Chondrocyte (in vitro differentiated cells): ENCODE measurements at regions not wholly inside any gene's neighbourhood (a gene's known extent, or its start where the extent isn't known, plus 50 kb on each side); places are given as distances from the start of the nearest gene placed in this dataset.
"Not testable (repeated sequence)": the region's sequence is repeated elsewhere in the genome, so short reads cannot be mapped to it uniquely, and the experiment has no call there.

Source experiments
- DNase-seq: peaks from one replicate; pipeline ENCODE4 v3.0.0; 2021; ENCODE audit warnings: mixed read lengths, low spot score
- H3K27ac Mint-ChIP-seq: one replicate; pipeline ENCODE4 v1.8.0; 2021; ENCODE audit warnings: mild to moderate bottlenecking, moderate library complexity, mixed read lengths; ENCODE audit not compliant: unreplicated experiment
- H3K27me3 Mint-ChIP-seq: 2 replicates; pipeline ENCODE4 v1.8.0; 2021; ENCODE audit warnings: low read depth, mixed read lengths
- H3K36me3 Mint-ChIP-seq: 2 replicates; pipeline ENCODE4 v1.8.0; 2021; ENCODE audit warnings: low read depth, mixed read lengths
- H3K4me1 Mint-ChIP-seq: 2 replicates; pipeline ENCODE4 v1.8.0; 2021; ENCODE audit warnings: low read depth, mild to moderate bottlenecking, mixed read lengths
- H3K4me3 Mint-ChIP-seq: one replicate; pipeline ENCODE4 v1.8.0; 2021; ENCODE audit warnings: mild to moderate bottlenecking, moderate library complexity, mixed read lengths; ENCODE audit not compliant: unreplicated experiment
- H3K9me3 Mint-ChIP-seq: 2 replicates; pipeline ENCODE4 v1.8.0; 2021; ENCODE audit warnings: low read depth, mixed read lengths
- CTCF ChIP-seq: fragments of 200-600 bp; sonication (generic); IDR thresholded peaks from 2 replicates; pipeline ENCODE4 v1.5.0; 2021; ENCODE audit warnings: antibody characterized with exemption, mild to moderate bottlenecking, moderate library complexity

- Mint-ChIP-seq H3K27ac (no peak overlapping the region), H3K36me3 (no peaks in the 10 kb centered on the region), H3K9me3 (peaks cover 4% of the 10 kb centered on the region), H3K27me3 (peaks cover 3% of the 10 kb centered on the region), H3K4me3 (no peak overlapping the region), H3K4me1 (no peaks in the 10 kb centered on the region)
- no peak for TF ChIP-seq CTCF
- no peak for DNase-seq
Measured at GRCh38 chr2:60351321-60351720, 202.1 kb downstream of the BCL11A start.

GRCh38 chr2:60350791-60351190 lies 202.7 kb downstream of the BCL11A start:
- Mint-ChIP-seq H3K27me3 (peaks cover 3% of the 10 kb centered on the region), H3K36me3 (no peaks in the 10 kb centered on the region), H3K4me1 (no peaks in the 10 kb centered on the region), H3K4me3 (no peak overlapping the region), H3K27ac (no peak overlapping the region), H3K9me3 (peaks cover 4% of the 10 kb centered on the region)
- DNase-seq = no peak
- TF ChIP-seq CTCF = no peak

- Mint-ChIP-seq H3K9me3 (peaks cover 4% of the 10 kb centered on the region), H3K36me3 (no peaks in the 10 kb centered on the region), H3K27ac (no peak overlapping the region), H3K4me1 (no peaks in the 10 kb centered on the region), H3K27me3 (peaks cover 2% of the 10 kb centered on the region), H3K4me3 (no peak overlapping the region)
- TF ChIP-seq CTCF = no peak
- no peak for DNase-seq
Measured at GRCh38 chr2:60347781-60348180, 205.7 kb downstream of the BCL11A start.

- H3K36me3 Mint-ChIP-seq, H3K27ac Mint-ChIP-seq, DNase-seq, H3K4me1 Mint-ChIP-seq, H3K9me3 Mint-ChIP-seq, H3K4me3 Mint-ChIP-seq, H3K27me3 Mint-ChIP-seq: not testable (repeated sequence)
Measured at GRCh38 chr2:60342491-60342890, 211.0 kb downstream of the BCL11A start.

GRCh38 chr2:60341151-60341550 lies 212.3 kb downstream of the BCL11A start:
- no peak for DNase-seq
- no peak overlapping the region for H3K4me3 Mint-ChIP-seq
- no peaks in the 10 kb centered on the region for H3K9me3 Mint-ChIP-seq
- peaks cover 3% of the 10 kb centered on the region for H3K4me1 Mint-ChIP-seq
- TF ChIP-seq CTCF = no peak
- H3K27me3 Mint-ChIP-seq = peaks cover 2% of the 10 kb centered on the region
- no peaks in the 10 kb centered on the region for H3K36me3 Mint-ChIP-seq
- no peak overlapping the region for H3K27ac Mint-ChIP-seq

- H3K27me3 Mint-ChIP-seq = peaks cover 4% of the 10 kb centered on the region
- H3K9me3 Mint-ChIP-seq = no peaks in the 10 kb centered on the region
- no peak overlapping the region for H3K4me3 Mint-ChIP-seq
- no peak overlapping the region for H3K27ac Mint-ChIP-seq
- peaks cover 3% of the 10 kb centered on the region for H3K4me1 Mint-ChIP-seq
- no peak for DNase-seq
- no peak for TF ChIP-seq CTCF
- no peaks in the 10 kb centered on the region for H3K36me3 Mint-ChIP-seq
Measured at GRCh38 chr2:60339286-60339685, 214.2 kb downstream of the BCL11A start.
